Mesodermal cell (in vitro differentiated cells): ENCODE measurements at regions not wholly inside any gene's neighbourhood (a gene's known extent, or its start where the extent isn't known, plus 50 kb on each side); places are given as distances from the start of the nearest gene placed in this dataset.

Source experiments
- H3K27ac ChIP-seq: 2 replicates; pipeline ENCODE4 v1.7.0; 2013; ENCODE audit warnings: mild to moderate bottlenecking, low read depth, low read length, moderate library complexity; ENCODE audit not compliant: severe bottlenecking
- H3K36me3 ChIP-seq: 2 replicates; pipeline ENCODE4 v1.7.1; 2013; ENCODE audit warnings: mild to moderate bottlenecking, low read length, moderate library complexity; ENCODE audit not compliant: control insufficient read depth, insufficient read depth
- H3K4me1 ChIP-seq: one replicate; pipeline ENCODE4 v1.7.1; 2013; ENCODE audit warnings: mild to moderate bottlenecking, low read length; ENCODE audit not compliant: insufficient read depth, control insufficient read depth, poor library complexity, severe bottlenecking
- H3K4me3 ChIP-seq: 2 replicates; pipeline ENCODE4 v1.7.0; 2013; ENCODE audit warnings: low read length, control low read depth, mild to moderate bottlenecking; ENCODE audit not compliant: insufficient read depth, poor library complexity, severe bottlenecking; ENCODE audit errors: extremely low read depth
- H3K9me3 ChIP-seq: 2 replicates; pipeline ENCODE4 v1.7.1; 2013; ENCODE audit warnings: mild to moderate bottlenecking, low read length, moderate library complexity; ENCODE audit not compliant: control insufficient read depth
- WGBS, 2 experiments: methylation state at CpG; one replicate each; pipeline ENCODE4 v1.1.5; 2013; ENCODE audit warnings: missing lambda C conversion rate in 2 of 2; ENCODE audit not compliant: insufficient coverage in 2 of 2; 5-methylcytosine and 5-hydroxymethylcytosine counted together

DNA sequence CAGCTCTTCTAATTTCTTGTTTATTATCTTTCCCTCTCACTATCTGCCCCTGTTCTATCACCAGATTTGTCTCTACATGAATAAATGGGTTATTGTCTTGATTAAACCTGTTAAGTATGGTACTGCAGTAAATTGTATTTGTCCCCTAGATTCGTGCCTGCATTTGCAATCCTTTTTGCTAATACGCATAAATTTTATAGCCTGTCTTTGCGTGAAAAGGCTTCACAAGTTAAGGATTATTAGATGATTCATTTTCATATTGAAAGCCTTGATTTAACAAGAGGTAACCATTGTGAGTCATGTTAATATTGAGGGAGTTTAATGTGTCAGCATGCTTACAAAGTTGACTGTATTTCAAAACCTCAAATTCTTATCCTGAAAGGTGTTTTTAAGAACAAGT lies 204.6 kb downstream of the PCSK1 start:
- H3K27ac ChIP-seq, result no peak overlapping the region

DNA sequence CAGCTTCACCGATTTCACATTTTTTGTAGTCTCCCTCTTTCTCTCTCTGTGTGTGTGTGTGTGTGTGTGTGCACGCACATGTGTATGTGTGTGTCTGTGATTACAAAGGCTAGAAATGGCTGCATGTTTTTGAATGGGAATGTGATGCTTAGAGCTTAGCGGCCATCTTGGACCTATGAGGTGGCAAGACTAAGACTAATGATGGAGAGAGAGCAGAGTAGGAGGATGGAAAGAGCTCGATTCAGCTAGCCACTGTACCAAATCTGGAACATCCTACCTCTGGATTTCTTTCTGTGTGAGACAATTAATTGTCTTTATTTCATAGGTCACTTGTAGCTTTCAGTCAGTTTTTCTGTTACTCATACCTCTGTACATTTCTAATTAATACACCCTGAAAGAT lies 205.1 kb downstream of the PCSK1 start:
- Histone ChIP-seq H3K9me3 (no peaks in the 10 kb centered on the region), H3K4me3 (no peak overlapping the region), H3K4me1 (no peaks in the 10 kb centered on the region), H3K36me3 (no peaks in the 10 kb centered on the region), H3K27ac (no peak overlapping the region)
- WGBS, 2 experiments, result 100% methylated on average over 1 to 2 of the region's 4 CpGs

More for the DNA sequence above, 204.6 kb downstream of the PCSK1 start:
- Histone ChIP-seq H3K9me3 (no peaks in the 10 kb centered on the region), H3K4me1 (no peaks in the 10 kb centered on the region), H3K36me3 (no peaks in the 10 kb centered on the region), H3K4me3 (no peak overlapping the region)
- WGBS, 2 experiments, result 83 to 100% methylated on average over 2 to 3 of the region's 3 CpGs

DNA sequence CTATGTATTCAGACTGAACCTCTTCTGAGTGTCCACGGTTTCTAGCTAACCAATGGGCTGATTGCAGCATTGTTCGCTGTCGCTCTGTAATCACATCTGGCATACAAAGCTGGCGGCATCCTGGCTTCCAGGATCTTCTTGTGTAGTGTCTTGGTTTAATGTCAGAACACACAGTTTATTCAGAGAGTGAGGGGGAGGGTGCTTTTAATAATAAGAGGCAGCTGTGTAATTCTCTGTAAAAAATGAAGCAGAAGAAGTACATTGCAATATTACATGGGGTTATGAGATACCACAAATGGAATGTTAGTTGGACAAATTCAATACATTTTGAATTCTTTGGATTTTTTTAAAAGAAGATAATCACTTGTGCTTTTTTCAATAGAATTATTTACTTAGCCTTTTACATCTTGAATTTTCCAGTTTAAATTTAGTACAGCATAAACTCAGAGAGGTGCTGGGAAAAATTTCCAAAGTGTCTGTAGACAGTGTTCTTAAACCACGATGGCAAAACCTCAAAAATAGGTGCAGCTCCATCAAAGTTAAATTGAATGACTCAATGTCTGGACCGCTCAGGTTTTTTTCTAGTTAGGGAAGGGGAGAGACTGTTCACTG lies 206.0 kb downstream of the PCSK1 start:
- Histone ChIP-seq H3K4me1 (no peaks in the 10 kb centered on the region), H3K36me3 (no peaks in the 10 kb centered on the region), H3K27ac (no peak overlapping the region), H3K4me3 (no peak overlapping the region), H3K9me3 (no peaks in the 10 kb centered on the region)
- WGBS, 2 experiments, result 92 to 94% methylated on average over 6 of the region's 6 CpGs

DNA sequence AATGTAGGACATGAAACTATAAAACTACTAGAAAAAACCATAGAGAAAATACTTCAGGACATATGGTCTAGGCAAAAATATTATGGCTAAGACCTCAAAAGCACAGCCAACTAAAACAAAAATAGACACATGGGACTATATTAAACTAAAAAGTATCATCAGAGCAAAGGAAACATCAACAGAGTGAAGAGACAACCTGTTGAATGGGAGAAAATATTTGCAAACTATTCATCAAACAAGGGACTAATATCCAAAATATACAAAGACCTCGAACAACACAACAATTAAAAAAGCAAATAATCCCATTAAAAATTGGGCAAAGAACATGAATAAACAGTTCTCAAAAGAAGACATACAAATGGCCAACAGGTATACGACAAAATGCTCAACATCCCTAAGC lies 210.9 kb downstream of the PCSK1 start:
- H3K4me1 ChIP-seq, result no peaks in the 10 kb centered on the region
- H3K36me3 ChIP-seq, result no peaks in the 10 kb centered on the region
- H3K9me3 ChIP-seq, result no peaks in the 10 kb centered on the region
- no peak overlapping the region for H3K4me3 ChIP-seq
- WGBS, 2 experiments, result 44 to 60% methylated on average over 1 of the region's 2 CpGs
- H3K27ac ChIP-seq, result no peak overlapping the region

DNA sequence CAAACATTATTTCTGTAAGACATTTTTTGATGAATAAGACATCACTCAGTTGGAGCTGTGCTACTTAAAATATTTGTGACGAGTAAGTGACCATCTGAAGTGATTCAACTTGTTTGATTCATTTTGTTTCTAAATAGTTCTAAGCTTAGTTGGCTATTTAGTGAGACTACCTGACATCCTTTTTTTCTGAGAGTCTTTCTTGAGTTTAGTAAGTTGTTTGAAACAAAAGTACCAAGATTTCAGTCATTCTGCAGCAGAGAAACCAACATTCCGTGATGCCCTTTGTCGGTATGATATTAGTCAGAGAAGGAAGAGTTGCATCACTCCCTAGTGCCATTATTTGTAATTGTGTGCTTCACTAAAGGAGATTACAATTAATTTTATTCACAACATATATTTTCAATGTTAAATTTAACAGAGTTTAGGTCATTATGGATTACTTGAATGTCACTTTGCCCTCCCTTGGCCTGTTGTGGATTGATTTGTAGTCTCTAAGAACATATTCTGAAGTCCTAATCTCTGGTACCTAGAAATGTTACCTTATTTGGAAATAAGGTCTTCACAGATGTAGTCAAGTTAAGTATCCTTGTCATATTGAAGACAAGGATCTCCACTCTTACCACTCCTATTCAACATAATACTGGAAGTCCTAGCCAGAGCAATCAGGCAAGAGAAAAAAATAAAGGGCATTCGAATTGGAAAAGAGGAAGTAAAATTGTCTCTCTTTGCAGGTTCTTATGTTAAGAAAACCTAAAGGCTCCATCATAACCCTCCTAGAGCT lies 212.2 kb downstream of the PCSK1 start:
- Histone ChIP-seq H3K9me3 (no peaks in the 10 kb centered on the region), H3K36me3 (no peaks in the 10 kb centered on the region), H3K4me3 (no peak overlapping the region), H3K27ac (no peak overlapping the region), H3K4me1 (no peaks in the 10 kb centered on the region)
- 100% methylated on average over 1 to 3 of the region's 4 CpGs for WGBS, 2 experiments

DNA sequence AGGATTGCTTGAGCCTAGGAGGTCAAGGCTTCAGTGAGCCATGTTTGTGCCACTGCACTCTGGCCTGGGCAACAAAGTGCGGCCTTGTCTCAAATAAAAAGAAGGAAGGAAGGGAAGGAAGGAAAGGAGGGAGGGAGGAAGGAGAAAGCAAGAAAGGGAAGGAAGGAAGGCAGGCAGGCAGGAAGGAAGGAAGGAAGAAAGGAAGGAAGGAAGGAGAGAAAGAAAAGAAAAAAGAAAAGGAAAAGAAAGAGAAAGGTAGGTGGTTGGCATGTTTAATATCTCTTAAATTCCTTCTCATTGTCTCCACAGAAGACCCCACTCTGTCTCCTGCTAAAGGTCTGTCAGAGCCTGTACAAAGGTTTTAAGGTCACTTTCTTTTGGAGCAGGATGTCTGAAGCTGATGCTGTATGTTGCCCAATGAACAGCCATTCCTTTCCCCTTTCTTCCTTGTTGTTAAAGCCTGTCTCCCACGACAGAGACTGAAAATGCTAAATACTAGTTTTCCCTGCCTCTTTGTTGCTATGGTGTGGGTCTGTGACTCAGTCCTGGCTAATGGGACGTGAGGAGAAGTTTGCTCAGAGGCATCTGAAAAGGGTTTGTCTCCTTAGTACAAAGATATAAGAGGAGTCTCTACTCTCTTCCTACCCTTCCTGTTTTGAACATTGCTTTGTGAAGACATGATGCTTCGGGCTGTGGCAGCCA lies 213.3 kb downstream of the PCSK1 start:
- Histone ChIP-seq H3K27ac (peak overlapping the region; percentile 1), H3K36me3 (no peaks in the 10 kb centered on the region), H3K4me1 (no peaks in the 10 kb centered on the region), H3K4me3 (no peak overlapping the region), H3K9me3 (no peaks in the 10 kb centered on the region)
- WGBS, 2 experiments, result 100% methylated on average over 1 to 2 of the region's 4 CpGs

DNA sequence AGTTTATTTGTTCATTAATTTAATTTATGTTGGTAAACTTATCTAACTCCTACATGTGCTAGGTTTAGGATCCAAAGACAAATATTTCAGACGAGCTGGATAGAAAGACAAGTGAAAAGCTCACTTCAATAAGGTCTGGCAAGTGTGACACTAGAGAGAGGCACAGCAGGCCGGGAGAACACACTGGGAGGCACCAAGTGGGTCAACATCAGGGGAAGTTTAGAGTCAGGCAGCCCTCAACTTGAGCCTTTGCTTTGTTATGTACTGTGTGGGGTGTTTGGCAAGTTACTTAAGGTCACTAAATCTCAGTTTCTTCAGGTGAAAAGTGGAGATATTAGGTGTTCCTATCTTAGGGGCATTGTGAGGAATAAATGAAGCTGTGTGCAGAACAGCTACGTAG lies 214.4 kb downstream of the PCSK1 start:
- H3K9me3 ChIP-seq, result no peaks in the 10 kb centered on the region
- H3K27ac ChIP-seq, result no peak overlapping the region
- 64 to 83% methylated on average over 1 to 2 of the region's 3 CpGs for WGBS, 2 experiments
- no peaks in the 10 kb centered on the region for H3K36me3 ChIP-seq
- H3K4me1 ChIP-seq, result no peaks in the 10 kb centered on the region
- H3K4me3 ChIP-seq, result no peak overlapping the region

DNA sequence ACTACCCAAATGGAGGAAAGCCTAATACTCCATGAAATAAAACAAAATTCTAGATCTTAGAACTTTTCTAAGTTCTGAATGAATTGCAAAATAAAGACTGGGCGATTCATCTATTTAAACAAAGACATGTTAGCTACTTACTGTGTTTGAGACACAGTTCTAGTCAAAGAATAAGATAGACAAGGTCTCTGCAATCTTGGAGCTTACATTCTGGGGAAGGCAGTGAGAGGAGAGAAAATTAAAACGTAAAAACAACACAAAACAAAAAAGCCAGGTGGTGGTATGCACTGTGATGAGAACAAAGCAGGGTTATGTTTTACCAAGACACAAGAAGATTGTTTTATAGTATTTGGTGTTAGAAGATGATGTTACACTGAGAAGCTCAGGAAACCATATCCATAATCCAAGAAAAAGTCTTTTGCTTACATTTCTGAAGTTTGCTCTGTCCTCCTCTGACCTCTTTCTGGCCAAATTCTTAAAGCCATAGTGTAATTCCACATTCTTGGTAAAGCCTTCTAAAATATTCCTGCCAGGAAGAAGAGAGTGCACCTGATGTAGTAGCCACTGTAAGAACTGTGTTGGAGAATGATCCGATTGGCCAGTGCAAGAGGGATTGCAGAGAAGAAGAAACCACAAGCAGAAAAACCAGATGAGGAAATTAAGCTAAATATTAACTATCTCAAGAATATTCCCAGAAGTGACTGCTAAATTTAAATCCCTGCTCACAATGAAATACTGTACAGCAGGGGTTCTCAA lies 218.4 kb downstream of the PCSK1 start:
- Histone ChIP-seq H3K9me3 (no peaks in the 10 kb centered on the region), H3K27ac (no peak overlapping the region), H3K36me3 (no peaks in the 10 kb centered on the region), H3K4me3 (no peak overlapping the region), H3K4me1 (no peaks in the 10 kb centered on the region)
- WGBS, 2 experiments, result 80 to 83% methylated on average over 1 of the region's 3 CpGs

DNA sequence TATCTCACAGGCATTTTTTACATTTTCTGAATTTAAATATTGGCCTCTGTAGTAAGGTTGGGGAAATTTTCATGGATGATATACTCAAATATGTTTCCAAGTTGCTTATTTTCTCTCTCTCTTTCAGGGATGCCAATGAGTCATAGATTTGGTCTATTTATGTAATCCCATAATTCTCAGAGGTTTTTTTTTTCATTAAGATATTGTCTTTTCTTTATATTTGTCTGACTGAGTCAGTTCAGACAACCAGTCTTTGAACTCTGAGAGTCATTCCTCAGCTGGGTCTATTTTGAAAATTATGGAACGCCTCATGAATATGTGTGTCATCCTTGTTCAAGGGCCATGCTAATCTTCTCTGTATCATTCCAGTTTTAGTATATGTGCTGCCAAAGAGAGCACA lies 223.2 kb downstream of the PCSK1 start:
- H3K27ac ChIP-seq, result no peak overlapping the region
- H3K36me3 ChIP-seq, result no peaks in the 10 kb centered on the region
- H3K9me3 ChIP-seq, result peaks cover 15% of the 10 kb centered on the region
- no peaks in the 10 kb centered on the region for H3K4me1 ChIP-seq
- H3K4me3 ChIP-seq, result no peak overlapping the region
- WGBS, 2 experiments, result 100% methylated on average over 1 of the region's 1 CpG; no CpG with 5 or more reads in 1 of the 2 experiments

DNA sequence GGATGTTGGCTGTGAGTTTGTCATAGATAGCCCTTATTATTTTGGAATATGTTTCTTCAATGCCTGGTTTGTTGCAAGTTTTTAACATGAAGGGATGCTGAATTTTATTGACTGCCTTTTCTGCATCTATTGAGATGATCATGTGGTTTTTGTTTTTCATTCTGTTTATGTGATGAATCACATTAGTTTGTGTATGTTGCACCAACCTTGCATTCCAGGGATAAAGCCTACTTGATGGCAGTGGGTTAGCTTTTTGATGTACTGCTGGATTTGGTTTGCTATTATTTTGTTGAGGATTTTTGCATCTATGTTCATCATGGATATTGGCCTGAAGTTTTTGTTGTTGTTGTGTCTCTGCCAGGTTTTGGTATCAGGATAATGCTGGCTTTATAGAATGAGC lies 225.6 kb downstream of the PCSK1 start:
- Histone ChIP-seq H3K36me3 (no peaks in the 10 kb centered on the region), H3K4me3 (no peak overlapping the region), H3K27ac (no peak overlapping the region), H3K4me1 (no peaks in the 10 kb centered on the region), H3K9me3 (peaks cover 15% of the 10 kb centered on the region)
